ENCODE measurements at regions not wholly inside any gene's neighbourhood (a gene's known extent, or its start where the extent isn't known, plus 50 kb on each side); places are given as distances from the start of the nearest gene placed in this dataset.
"Not testable (repeated sequence)": the region's sequence is repeated elsewhere in the genome, so short reads cannot be mapped to it uniquely, and the experiment has no call there.

DNA sequence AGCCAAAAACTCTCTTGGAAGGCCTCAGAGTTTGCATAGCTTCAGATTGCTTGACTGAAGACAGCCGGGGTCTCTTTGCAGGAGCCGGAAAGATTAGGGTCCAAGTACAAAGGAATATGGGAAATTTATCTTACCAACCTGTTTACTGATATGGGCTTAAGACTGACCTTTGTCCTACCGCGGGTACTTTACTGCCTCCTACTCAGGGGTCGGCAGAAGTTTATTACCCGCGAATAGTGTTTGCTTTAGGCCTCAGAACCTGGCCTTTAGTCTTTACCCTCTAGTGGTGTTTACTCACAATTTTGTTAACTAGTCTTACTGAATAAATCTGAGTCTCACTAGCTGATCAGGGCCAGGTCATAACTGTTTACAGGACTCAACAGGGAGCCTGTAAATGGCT lies 765.4 kb upstream of the SPRY2 start:
- Histone ChIP-seq H3K36me3 (no peaks in the 10 kb centered on the region), H3K4me3 (no peak overlapping the region), H3K27me3 (no peaks in the 10 kb centered on the region), H3K27ac (no peak overlapping the region), H3K4me1 (no peaks in the 10 kb centered on the region), H3K9me3 (no peaks in the 10 kb centered on the region)
- intact Hi-C loops (cut with DNase I; ENCODE audit: low total_unique reads): no loop called here
- TF ChIP-seq POLR2A (IDR thresholded peaks at IDR 0.05): no peak
- TF ChIP-seq, protein P1, sequence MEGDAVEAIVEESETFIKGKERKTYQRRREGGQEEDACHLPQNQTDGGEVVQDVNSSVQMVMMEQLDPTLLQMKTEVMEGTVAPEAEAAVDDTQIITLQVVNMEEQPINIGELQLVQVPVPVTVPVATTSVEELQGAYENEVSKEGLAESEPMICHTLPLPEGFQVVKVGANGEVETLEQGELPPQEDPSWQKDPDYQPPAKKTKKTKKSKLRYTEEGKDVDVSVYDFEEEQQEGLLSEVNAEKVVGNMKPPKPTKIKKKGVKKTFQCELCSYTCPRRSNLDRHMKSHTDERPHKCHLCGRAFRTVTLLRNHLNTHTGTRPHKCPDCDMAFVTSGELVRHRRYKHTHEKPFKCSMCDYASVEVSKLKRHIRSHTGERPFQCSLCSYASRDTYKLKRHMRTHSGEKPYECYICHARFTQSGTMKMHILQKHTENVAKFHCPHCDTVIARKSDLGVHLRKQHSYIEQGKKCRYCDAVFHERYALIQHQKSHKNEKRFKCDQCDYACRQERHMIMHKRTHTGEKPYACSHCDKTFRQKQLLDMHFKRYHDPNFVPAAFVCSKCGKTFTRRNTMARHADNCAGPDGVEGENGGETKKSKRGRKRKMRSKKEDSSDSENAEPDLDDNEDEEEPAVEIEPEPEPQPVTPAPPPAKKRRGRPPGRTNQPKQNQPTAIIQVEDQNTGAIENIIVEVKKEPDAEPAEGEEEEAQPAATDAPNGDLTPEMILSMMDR (IDR thresholded peaks at IDR 0.05): no peak
- DNase-seq: no peak

DNA sequence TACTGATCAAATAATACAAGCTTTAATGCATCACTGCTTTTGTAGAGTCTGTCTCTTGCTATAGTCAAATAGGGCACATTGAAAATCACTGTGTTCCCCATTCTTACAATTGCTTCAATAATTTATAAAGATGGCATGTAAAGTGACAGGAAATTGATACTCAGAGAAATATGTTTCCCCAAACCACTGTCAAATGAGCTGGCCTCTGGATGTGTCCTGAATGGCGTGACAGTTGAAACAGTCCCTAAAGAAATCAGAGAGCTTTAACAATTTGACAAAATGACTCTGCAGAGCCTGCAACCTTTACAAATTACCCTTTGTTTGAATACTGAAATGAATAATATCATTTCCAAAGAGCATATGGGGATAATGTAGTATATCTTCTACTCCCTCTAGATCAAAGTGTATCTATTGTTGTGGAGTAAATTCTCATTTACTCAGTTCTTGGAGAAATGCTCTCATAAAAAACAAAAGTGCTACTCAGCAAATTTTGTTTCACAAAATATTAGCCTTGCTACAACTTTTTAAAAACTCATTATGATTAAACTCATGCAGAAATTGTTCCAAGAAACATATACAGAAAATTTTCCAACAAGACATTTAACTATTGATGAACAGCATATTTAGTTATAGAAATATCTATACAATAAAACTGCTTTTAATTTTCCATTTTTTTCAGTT lies 763.2 kb upstream of the SPRY2 start:
- intact Hi-C loops (cut with DNase I; ENCODE audit: low total_unique reads): no loop called here
- Histone ChIP-seq H3K4me1 (no peaks in the 10 kb centered on the region), H3K27me3 (no peaks in the 10 kb centered on the region), H3K36me3 (no peaks in the 10 kb centered on the region), H3K4me3 (no peak overlapping the region), H3K9me3 (no peaks in the 10 kb centered on the region), H3K27ac (no peak overlapping the region)
- no peak for TF ChIP-seq POLR2A (IDR thresholded peaks at IDR 0.05)
- TF ChIP-seq, protein P1 (IDR thresholded peaks at IDR 0.05): no peak
- DNase-seq: no peak

DNA sequence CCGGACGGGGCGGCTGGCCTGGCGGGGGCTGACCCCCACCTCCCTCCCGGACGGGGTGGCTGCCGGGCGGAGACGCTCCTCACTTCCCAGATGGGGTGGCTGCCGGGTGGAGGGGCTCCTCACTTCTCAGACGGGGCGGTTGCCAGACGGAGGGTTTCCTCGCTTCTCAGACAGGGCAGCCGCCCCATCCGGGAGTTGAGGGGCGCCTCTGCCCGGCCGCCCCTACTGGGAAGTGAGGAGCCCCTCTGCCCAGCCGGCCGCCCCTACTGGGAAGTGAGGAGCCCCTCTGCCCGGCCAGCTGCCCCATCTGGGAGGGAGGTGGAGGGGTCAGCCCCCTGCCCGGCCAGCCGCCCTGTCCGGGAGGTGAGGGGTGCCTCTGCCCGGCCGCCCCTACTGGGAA lies 761.1 kb upstream of the SPRY2 start:
- H3K36me3 ChIP-seq; DNase-seq; H3K27ac ChIP-seq; H3K27me3 ChIP-seq; H3K9me3 ChIP-seq; H3K4me1 ChIP-seq; H3K4me3 ChIP-seq; intact Hi-C loops (cut with DNase I; ENCODE audit: low total_unique reads): not testable (repeated sequence)

DNA sequence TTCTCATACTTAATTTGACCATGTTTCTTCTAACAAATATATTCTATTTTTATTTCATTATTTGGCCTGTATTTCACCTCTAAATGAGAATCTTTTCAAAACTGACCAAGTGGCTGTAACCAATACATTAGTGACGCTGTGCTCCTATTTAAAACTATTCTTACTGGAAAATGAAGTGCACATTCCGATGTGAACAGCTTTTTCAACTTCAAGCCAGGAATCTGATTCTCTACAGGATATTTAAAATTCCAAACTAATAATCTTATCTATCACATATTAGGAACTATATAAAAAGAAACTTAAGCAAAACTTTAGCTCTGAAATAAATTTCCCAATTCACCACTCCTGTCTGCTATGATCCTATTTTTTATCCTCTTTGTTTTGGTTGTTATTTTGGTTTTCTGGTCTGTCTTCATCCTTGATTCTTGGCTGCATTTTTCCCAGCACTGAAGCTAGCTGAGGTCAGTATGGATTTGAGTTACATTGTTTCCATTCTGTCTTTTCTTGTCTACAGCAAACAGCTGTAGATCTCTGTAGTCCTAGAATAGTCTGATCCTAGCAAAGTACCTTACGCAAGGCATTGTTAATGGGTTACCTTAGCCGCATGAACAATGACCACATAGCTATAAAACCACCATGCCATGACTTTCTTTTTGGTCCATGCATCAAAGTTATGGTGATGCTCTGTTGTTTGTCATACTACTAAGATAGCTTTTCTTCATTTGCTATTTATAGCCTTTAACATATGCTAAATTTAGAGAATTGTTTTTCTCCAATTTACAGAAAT lies 748.6 kb upstream of the SPRY2 start:
- intact Hi-C loops (cut with DNase I; ENCODE audit: low total_unique reads): no loop called here

DNA sequence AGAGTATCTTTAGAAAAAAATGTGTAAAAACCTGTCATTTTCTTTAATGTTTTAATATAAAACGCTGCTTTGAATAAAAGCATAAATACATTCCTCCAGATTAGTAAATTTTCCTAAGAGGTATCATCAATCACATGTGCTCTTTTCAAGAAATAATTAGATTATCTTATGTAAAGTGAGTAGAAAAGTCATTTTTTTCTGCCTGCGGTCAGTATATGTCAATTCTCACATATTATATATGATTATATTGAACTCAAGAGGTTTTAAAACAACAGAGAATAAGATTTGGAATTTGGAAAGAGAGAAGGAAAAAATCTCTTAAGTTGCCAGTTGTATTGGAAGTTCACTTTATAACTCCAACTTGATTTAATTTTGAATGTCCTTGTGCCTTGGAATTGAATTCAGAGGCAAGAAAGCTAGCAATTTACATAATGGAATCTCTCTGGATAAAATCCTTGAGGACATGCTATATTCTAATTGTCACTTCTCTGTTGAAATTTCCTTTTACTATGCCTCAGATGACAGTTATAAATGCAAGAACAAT lies 740.1 kb upstream of the SPRY2 start:
- H3K4me3 ChIP-seq: no peak overlapping the region
- no peaks in the 10 kb centered on the region for H3K4me1 ChIP-seq
- intact Hi-C loops (cut with DNase I; ENCODE audit: low total_unique reads): no loop called here
- no peak for TF ChIP-seq POLR2A (IDR thresholded peaks at IDR 0.05)
- TF ChIP-seq, protein P1 (IDR thresholded peaks at IDR 0.05): no peak
- H3K27ac ChIP-seq: no peak overlapping the region
- DNase-seq: no peak
- H3K9me3 ChIP-seq: no peaks in the 10 kb centered on the region
- no peaks in the 10 kb centered on the region for H3K36me3 ChIP-seq
- no peaks in the 10 kb centered on the region for H3K27me3 ChIP-seq

More for the DNA sequence above, 748.6 kb upstream of the SPRY2 start:
- no peaks in the 10 kb centered on the region for H3K4me1 ChIP-seq
- no peak overlapping the region for H3K4me3 ChIP-seq
- H3K27me3 ChIP-seq: no peaks in the 10 kb centered on the region
- H3K27ac ChIP-seq: no peak overlapping the region
- H3K9me3 ChIP-seq: no peaks in the 10 kb centered on the region
- no peak for DNase-seq
- TF ChIP-seq POLR2A (IDR thresholded peaks at IDR 0.05): no peak
- TF ChIP-seq, protein P1 (IDR thresholded peaks at IDR 0.05): no peak
- no peaks in the 10 kb centered on the region for H3K36me3 ChIP-seq
